Fibroblast of skin of back (primary cell): ENCODE measurements at regions not wholly inside any gene's neighbourhood (a gene's known extent, or its start where the extent isn't known, plus 50 kb on each side); places are given as distances from the start of the nearest gene placed in this dataset.

ENCODE experiments used
- DNase-seq: peaks from one replicate; pipeline ENCODE4 v3.0.0-alpha.2; 2013

DNA sequence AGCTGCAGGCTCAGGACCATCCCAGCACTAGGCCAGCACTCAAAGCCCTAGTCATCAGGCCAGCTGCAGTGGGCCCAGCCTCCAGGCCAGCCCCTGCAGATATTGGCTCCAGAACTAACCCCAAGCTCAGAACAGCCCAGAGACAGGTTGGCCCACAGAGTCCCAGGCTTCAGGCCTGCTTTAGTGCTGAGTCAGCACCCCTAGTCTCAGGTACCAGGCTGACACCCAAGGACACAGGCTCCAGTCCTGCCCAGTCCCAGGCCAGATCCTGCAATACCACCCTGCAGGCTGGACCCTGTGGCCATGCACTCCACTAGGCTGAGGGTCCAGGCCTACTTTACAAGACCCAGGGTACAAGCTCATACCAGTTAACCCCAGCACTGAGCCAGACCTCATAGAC is 234.4 kb upstream of the GPRIN3 start:
- DNase-seq: no peak

DNA sequence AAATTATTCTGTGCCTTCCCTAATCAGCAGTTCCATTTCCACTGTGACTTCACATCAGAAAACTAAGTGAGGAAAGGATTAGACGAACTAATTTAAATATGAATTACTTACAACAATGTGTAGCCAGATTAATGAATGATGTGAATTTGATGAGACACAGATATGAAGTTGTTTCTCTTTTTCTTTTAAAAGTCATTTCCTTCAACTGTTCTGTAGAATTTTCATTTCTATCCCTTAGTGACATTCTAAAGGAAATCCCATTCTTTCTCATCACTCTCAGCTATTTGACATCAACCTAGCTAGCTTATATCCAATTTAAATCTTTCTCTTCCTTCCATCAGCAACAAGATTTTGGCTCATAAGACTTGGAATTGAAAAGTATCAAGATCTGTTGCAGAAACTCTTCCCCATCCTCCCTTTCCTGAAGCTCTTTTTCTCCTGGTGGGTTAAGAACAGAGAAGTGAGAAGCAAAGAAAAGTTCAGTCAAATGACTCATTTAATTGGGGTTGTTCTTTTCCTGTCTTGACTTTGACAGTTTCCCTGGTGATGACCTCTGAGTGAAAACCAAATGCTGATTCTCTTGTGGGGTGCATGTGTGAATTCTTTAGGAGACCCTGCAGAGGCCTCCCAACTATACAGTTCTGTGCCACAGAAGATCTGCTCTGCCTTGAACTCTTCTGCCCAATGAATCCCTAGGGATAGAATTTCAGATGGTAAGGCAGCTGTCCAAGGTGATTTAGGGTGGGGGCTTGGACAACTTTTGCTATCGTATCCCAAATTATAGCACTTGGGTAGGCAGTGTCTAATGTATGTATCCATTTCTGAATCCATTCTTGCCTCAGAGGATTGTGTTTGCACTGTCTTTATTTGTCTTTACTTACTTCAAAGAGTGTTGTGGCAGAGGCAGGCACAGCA is 232.5 kb upstream of the GPRIN3 start:
- no peak for DNase-seq

GRCh38 chr4:89539374-89539773 is 231.8 kb upstream of the GPRIN3 start:
- peak; percentile 2 for DNase-seq

- DNase-seq: no peak
These were observed 231.3 kb upstream of the GPRIN3 start for GRCh38 chr4:89538886-89539285.

DNA sequence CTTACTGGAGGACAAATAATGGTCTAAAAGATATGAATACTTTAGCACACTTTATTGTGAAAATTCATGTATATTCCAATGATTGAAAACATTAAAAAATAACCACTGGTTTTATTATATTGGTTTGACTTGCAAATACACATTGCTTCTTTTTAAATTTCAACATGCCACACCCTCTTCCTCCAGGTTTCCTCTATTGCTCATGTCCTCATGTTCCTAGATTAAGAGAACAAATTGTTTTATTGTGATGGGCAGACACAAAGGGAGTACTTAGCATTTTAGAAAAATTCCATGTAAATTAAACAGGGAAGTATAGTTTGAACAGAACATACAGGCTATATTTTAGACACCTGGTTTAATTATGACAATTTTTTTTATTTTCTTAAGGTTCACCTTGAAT is 230.6 kb upstream of the GPRIN3 start:
- DNase-seq: no peak

DNA sequence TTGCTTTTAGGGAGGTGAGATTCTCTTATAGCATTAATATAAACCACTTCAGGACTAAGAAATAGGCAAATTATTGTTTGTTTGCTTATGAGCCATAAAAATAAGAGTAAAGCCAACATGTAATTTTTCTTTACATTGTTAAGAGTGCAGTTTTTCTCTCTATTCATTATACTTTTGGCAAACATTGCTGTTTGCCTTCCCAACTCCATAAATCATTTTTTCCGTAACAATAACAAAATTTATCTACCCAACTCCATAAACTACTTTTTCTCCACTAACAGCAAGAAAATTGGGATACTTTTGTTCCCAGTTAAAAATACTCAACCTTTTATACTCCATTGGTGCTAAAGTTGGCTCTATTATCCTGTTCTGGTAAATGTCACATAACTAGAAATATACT is 229.7 kb upstream of the GPRIN3 start:
- DNase-seq: no peak

GRCh38 chr4:89535251-89535650 is 227.7 kb upstream of the GPRIN3 start:
- DNase-seq: no peak

- no peak for DNase-seq
These were observed 226.8 kb upstream of the GPRIN3 start for GRCh38 chr4:89534356-89534755.

DNA sequence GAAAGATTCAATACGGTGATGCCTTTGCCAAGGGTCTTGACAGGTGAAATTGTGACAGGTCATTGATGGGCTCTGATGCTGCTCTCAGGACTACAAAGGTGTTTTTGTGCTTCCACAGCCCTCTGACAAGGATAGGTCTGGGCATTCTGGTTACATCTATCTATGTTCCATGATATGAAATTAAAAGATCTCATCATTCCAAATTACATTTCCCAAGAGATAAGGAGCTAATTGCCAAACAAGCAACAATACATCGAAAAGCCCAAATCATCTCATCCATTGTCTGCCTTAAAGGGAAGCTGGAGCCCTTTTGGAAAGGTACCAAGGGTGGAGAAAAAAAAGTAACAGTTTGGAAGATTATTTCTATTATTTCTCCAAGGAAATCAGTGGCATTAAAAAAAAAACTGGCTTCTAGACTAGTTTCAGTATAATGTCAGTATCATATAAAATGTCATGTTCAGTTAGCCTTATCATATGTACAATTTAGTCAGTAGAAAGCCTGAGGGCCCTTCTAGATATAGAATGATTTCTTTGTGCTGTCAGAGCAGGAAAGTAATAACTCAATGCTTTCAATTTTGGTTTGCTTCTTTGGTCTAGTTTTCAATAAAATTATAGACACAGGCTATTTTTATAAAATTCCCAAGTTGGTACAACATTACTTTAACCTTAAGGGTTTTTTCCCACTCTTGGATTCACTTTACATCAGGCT is 224.5 kb upstream of the GPRIN3 start:
- DNase-seq: no peak

DNA sequence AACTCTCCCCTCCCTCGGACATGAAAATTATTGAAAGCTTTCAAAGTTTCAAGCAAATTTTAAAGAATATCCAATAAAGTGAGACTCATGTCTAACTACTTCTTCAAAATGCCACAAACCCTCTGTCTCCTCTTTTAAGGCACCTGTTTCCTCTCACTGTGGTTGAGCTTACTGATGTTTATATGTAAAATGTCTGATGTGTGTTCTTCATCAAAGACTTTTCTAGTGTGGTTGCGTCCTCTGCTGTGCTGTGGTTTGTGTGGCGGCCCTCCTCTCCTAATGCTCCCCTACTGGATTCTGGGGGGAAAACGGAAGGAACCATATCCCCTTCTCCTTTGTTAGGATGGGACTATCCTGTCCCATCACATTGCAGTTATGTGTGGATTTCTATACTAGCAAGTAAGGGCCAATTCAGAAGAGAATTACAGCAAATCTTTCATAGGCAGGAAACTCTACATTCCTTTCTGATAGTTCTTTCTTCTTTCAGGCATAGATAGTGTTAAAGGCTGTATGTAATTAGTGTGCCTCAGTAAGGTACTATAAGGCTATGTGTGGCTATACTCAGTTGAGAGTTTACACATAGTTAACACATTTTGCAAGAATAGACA is 221.0 kb upstream of the GPRIN3 start:
- no peak for DNase-seq

DNA sequence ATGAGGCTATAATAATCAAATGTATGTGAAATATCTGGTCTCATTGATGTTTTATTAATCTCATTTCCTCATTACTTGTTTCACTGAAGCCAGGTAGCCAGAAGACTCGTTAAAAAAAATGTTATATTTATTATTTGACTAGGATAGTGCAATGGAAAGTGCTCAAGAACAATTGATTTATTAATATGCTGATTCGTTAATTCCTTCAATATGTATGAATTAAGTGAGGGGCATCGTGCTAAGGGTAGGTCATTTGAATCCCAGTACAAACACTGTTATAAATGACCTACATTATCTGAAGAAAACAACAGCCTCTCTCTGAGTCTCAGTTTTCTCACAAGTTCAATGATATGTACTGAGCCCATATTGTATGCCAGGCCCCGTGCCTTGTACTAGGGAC is 214.2 kb upstream of the GPRIN3 start:
- no peak for DNase-seq

DNA sequence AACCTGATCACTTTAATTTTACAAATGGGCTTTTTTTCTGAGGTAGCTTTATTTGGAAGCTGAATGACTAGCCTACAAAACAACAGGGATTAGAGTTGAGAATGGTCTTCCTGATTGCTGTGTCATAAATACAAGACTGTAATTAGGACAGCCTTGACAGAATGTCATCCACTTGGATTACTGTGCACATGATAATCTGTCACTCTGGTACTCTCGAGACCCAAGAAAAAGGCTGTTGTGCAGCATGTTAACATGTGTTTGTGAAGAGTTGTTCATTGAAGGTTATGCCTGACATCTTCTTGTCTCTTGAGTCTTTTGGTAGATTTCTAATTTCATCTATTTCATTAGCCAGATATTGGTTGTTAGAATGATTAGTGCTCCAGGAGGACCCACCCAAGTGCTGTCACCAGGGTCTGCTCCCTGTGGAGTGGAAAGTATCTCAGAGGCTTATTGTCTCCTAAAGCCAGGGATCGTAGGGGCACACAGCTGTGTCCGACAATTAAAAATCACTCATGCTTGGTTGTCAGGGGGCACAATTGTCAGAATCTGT is 212.2 kb upstream of the GPRIN3 start:
- DNase-seq: no peak

DNA sequence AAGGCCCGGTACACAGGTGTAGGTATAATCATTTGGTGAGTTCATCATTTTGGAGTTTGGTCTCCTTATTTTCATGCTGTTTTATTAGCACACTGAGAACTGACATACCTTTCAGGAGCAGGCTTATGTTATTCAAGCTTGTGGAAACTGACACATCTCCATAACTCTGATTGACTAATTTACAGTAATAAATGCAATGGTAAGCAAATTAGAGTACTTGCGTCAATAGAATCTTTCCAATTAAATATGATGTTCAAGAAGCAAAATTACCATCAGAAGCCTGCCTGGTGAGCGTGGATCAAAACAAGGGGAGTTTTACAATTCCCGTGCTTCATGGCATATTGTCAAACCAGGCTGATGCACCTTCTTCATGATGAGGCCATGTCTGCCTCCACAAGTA is 210.7 kb upstream of the GPRIN3 start:
- no peak for DNase-seq

DNA sequence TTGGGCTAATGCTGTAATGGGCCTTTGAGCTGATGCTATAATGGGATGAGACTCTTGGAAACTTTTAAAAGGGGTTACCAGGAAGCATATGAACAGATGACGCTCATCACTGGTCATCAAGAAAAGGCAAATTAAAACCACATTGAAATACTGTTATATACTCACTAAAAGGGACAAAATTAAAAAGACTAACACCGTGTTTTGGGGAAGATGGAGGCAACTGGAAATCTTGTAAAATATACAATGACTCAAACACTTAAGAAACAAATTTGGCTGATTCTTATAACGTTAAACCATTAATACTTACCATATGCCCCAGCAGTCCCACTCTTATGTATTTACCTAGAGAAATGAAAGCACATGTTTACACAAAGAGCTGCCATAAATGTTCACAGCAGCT is 207.2 kb upstream of the GPRIN3 start:
- DNase-seq: no peak

DNA sequence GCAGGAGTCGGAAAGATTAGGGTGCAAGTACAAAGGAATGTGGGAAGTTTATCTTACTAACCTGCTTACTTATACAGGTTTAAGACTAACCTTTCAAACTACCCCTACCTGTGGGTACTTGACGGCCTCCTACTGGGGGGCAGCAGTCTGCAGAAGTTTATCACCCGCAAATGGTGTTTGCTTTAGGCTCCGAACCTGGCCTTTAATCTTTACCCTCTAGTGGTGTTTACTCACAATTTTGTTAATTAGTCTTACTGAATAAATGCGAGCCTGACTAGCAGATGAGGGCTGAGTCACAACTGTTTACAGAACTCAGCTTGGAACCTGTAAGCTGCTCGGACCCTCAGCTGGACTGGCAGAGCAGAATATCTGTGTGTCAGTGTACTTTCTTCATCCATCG is 204.2 kb upstream of the GPRIN3 start:
- no peak for DNase-seq

GRCh38 chr4:89509708-89510281 is 202.2 kb upstream of the GPRIN3 start:
- DNase-seq: no peak

DNA sequence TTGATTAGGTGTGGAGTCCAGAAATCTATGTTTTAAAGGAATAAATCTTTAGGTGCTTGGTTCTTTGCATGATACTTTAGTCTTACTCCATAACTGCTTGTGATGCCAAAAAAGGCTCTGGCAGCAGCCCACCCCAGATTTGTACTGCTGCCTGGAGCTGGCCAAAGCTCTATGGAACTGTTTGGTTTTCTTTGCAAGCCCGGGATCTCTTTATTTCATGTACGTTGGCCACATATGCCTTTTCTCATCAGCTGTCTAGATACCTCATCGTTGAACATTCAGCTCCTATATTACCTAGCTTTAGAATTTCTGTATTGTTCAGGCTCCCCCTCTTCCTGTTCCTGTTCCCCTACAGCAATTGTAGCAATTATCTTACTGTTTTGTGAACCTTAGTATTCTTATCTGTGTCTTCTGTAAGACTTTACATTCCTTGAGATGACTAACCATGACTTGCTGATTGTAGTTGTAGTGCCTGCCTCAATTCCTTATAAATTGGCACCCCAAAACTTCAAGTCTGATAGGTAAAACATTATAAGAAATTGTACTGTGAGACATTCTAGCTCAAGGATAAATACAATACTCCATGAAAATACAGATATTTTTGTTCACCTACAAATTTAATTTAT is 199.4 kb upstream of the GPRIN3 start:
- no peak for DNase-seq

- DNase-seq: no peak
These were observed 195.0 kb upstream of the GPRIN3 start for GRCh38 chr4:89502581-89502980.

DNA sequence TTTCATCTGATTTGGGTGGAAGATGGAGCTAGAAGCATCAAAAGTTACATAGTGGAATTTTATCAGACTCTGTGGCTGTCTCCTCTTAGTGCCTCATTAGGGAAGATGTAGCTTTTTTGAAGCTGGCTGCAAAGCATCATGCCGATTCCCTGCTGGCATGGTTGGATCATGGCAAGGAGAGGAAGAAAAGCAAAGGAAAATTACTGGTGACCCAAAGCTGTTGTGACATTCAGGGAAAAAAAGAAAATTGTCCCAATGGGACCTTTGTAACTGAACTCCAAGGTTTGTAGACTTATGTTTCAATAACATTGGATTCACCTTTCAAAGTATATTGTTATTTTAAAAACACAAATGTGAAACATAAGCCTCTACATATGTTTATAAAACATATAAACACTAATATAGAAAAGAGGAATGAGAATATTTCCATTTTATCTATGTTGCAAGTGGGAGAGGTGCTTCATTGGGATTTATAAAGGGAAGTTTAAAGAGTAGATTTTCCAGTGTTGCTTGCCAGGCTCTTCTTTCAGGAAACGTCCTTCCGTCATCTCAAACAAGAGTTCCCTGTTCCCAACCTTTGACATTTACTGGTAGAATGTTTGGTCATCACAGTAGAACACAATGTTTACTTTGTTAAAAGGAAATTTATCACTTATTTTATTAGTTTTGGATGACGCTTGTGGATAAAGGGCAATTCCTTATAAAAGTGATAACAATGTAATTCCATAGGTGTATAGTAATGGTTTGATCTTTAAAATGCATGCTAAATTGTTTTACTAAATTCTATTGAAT is 190.1 kb upstream of the GPRIN3 start:
- DNase-seq: no peak

- no peak for DNase-seq
These were observed 189.3 kb upstream of the GPRIN3 start for GRCh38 chr4:89496851-89497250.

DNA sequence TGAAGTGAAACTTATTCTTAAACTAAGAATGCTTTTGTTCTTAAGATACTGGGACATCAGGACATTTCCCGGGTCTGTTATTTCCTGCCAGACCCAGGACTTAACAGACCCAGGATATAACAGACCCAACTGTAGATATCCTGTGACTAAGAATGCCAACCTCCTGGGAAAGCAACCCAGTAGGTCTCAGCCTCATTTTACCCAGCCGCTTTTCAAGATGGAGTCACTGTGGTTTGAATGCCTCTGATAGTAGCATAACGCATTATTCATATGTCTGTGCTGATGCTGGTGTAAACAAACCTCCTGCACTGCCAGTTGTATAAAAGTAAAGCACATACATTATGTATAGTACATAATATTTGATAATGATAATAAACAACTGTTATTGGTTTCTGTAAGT is 185.8 kb upstream of the GPRIN3 start:
- no peak for DNase-seq
